ENCODE measurements at regions not wholly inside any gene's neighbourhood (a gene's known extent, or its start where the extent isn't known, plus 50 kb on each side); places are given as distances from the start of the nearest gene placed in this dataset.

DNA sequence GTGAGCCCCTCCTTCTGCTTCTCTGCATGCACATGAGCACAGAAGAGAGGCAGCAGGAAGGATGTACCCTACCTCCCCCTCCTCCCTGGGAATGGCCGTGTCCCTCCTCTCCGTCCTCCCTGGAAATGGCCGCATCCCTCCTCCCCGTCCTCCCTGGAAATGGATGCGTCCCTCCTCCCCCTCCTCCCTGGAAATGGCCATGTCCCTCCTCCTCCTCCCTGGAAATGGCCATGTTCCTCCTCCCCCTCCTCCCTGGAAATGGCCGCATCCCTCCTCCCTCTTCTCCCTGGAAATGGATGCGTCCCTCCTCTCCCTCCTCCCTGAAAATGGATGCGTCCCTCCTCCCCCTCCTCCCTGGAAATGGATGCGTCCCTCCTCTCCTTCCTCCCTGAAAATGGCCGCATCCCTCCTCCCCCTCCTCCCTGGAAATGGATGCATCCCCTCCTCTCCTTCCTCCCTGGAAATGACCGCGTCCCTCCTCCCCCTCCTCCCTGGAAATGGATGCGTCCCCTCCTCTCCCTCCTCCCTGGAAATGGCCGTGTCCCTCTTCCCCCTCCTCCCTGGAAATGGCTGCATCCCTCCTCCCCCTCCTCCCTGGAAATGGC is 428.6 kb downstream of the AACS start:
- ChIA-PET POLR2A (no interaction called here), CTCF (no interaction called here)
- no peak for DNase-seq (ENCODE audit: low read depth)
- Histone ChIP-seq H3K27me3 (ENCODE audit: control insufficient read depth, insufficient read depth, low read length) (no peaks in the 10 kb centered on the region), H3K4me3 (ENCODE audit: low read depth, low read length) (no peak overlapping the region), H3K36me3 (ENCODE audit: control insufficient read depth, insufficient read depth, low read length) (no peaks in the 10 kb centered on the region)
- TF ChIP-seq, protein P1, sequence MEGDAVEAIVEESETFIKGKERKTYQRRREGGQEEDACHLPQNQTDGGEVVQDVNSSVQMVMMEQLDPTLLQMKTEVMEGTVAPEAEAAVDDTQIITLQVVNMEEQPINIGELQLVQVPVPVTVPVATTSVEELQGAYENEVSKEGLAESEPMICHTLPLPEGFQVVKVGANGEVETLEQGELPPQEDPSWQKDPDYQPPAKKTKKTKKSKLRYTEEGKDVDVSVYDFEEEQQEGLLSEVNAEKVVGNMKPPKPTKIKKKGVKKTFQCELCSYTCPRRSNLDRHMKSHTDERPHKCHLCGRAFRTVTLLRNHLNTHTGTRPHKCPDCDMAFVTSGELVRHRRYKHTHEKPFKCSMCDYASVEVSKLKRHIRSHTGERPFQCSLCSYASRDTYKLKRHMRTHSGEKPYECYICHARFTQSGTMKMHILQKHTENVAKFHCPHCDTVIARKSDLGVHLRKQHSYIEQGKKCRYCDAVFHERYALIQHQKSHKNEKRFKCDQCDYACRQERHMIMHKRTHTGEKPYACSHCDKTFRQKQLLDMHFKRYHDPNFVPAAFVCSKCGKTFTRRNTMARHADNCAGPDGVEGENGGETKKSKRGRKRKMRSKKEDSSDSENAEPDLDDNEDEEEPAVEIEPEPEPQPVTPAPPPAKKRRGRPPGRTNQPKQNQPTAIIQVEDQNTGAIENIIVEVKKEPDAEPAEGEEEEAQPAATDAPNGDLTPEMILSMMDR (IDR thresholded peaks at IDR 0.05; ENCODE audit: insufficient read depth, low read depth, low read length), result no peak

DNA sequence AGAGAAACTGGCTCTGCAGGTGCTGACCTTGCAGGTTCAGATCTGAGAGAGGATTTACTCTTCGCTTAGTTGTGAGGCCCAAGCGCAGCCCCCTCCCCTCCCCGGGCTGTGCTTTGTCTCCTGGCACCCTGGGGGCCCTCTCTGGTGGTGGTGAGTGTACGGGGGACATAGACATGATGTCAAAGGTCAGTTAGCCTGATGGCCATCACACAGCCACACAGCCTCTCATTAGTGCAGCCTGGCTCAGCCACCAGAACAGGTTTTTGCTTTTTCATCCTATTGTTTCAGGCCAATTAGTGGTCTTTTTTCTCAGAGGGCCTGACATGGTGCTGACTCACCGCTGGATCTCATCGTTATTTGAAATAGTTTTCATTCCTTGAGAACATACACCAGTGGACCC is 437.9 kb downstream of the AACS start:
- CTCF ChIA-PET, result no interaction called here
- no peaks in the 10 kb centered on the region for H3K36me3 ChIP-seq (ENCODE audit: control insufficient read depth, insufficient read depth, low read length)
- TF ChIP-seq, protein P1 (IDR thresholded peaks at IDR 0.05; ENCODE audit: insufficient read depth, low read depth, low read length), result no peak
- no peak overlapping the region for H3K4me3 ChIP-seq (ENCODE audit: low read depth, low read length)
- H3K27me3 ChIP-seq (ENCODE audit: control insufficient read depth, insufficient read depth, low read length), result no peaks in the 10 kb centered on the region
- POLR2A ChIA-PET, result no interaction called here
- no peak for DNase-seq (ENCODE audit: low read depth)

DNA sequence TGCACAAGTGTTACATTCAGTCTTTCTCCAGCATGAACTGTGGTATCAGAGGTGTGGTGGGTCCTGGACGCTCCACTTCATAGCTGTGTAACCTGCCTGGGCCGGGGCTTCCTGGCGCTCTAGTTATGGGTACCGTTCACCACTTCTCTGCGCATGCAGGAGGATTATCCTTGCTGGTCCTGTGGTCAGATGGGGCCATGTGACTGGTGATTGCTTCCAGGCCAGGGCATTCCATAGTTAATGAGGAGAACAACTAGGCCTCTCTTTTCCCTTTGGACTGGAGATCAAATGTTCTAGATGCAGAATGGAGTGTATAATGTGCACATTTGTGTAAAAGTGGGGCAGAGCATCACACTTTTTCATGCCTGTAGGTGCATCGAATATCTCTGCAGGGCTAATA is 444.0 kb downstream of the AACS start:
- Histone ChIP-seq H3K27me3 (ENCODE audit: control insufficient read depth, insufficient read depth, low read length) (no peaks in the 10 kb centered on the region), H3K4me3 (ENCODE audit: low read depth, low read length) (no peak overlapping the region), H3K36me3 (ENCODE audit: control insufficient read depth, insufficient read depth, low read length) (no peaks in the 10 kb centered on the region)
- TF ChIP-seq, protein P1 (IDR thresholded peaks at IDR 0.05; ENCODE audit: insufficient read depth, low read depth, low read length), result no peak
- DNase-seq (ENCODE audit: low read depth), result no peak
- CTCF ChIA-PET, result no interaction called here
- POLR2A ChIA-PET, result no interaction called here

DNA sequence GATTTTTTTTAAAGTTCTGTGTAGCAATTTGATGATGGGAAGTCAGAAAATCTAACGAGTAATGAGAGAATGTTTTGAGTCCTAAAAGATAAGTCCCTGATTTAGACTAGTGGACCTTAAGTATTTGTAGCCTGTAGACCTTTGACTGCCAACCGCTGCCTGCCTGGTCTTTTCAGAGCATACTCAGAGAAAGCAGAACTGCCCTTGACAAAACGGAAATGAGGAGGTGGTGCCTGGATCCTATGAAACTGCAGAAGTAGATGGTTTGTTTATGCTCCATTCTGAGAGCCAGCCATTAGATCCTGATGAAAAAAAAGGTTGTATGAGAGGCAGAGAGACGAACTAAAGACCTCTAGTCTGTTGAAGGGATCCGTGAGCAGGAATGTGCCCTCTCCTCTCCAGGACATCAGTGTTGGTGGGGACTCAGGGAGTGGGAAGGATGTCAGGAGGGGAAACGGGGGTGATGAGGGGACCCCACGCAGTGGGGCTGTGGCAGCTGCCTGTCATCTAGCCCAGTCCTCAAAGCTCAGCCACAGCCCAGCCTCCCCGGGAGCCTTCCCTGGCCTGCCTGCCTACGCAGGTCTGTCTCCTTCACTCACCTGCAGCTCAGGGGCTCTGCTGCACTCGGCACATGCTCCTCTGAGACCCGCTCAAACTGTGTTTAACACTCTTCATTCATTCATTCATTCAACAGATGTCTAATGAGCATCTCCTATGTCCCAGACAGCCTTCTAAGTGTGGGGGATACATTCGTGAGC is 447.5 kb downstream of the AACS start:
- ChIA-PET CTCF (no interaction called here), POLR2A (no interaction called here)
- Histone ChIP-seq H3K36me3 (ENCODE audit: control insufficient read depth, insufficient read depth, low read length) (no peaks in the 10 kb centered on the region), H3K27me3 (ENCODE audit: control insufficient read depth, insufficient read depth, low read length) (no peaks in the 10 kb centered on the region), H3K4me3 (ENCODE audit: low read depth, low read length) (no peak overlapping the region)
- TF ChIP-seq, protein P1 (IDR thresholded peaks at IDR 0.05; ENCODE audit: insufficient read depth, low read depth, low read length), result no peak
- DNase-seq (ENCODE audit: low read depth), result no peak

DNA sequence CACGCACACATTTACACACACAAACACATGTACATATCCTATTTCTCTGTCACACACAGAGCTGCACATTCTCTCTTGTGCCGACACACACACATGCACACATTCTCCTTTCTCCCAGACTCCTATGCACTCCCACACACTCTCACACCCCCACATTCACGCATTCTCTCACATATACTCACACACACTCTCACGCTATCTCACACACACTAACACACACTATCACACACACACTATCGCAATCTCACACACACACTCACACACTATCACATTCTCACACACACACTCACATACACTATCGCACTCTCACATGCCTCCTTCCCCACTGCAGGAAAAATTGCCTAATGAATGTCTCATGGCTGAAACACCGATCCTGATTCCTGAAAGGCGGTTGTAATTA is 450.7 kb downstream of the AACS start:
- no peak for DNase-seq (ENCODE audit: low read depth)
- H3K4me3 ChIP-seq (ENCODE audit: low read depth, low read length), result no peak overlapping the region
- TF ChIP-seq, protein P1 (IDR thresholded peaks at IDR 0.05; ENCODE audit: insufficient read depth, low read depth, low read length), result no peak
- POLR2A ChIA-PET, result no interaction called here
- H3K27me3 ChIP-seq (ENCODE audit: control insufficient read depth, insufficient read depth, low read length), result no peaks in the 10 kb centered on the region
- CTCF ChIA-PET, result no interaction called here
- no peaks in the 10 kb centered on the region for H3K36me3 ChIP-seq (ENCODE audit: control insufficient read depth, insufficient read depth, low read length)
